DMS53 (cell line): ENCODE measurements at regions not wholly inside any gene's neighbourhood (a gene's known extent, or its start where the extent isn't known, plus 50 kb on each side); places are given as distances from the start of the nearest gene placed in this dataset.
"Not testable (repeated sequence)": the region's sequence is repeated elsewhere in the genome, so short reads cannot be mapped to it uniquely, and the experiment has no call there.

Source experiments
- DNase-seq: peaks from one replicate; lab custom pipeline; 2025; lab: John Stamatoyannopoulos, UW

DNA sequence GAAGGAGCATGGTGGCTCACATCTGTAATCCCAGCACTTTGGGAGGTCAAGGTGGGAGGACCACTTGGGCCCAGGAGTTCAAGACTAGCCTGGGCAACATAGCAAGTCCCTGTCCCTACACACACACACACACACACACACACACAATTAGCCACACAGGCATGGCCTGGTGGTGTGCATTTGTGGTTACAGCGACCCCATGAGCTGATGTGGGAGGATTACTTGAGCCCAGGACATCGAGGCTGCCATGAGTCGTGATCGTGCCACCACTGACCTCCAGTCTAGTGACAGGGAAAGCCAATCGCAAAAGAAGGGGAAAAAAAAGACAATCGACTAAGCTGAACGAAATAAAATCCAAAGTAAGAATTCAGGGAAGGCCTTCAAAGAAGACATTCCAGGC lies 67.9 kb downstream of the TBX3 start:
- DNase-seq: no peak

DNA sequence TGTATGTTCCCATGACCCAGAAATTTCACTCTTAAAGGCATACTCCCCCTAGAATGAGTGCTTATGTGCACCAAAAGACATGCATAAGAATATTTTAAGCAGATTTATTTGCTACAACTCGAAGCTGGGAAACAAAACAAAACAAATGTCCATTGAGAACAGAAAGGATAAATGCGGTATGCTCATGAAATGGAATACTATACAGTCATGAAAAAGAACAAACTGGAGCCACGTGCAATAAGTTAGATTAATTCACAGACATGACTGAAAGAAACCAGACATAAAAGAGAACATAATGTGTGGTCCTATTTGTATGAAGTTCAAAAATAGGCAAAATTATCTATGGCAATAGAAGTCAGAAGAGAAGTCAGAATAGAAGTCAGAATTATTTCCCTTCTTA lies 69.9 kb downstream of the TBX3 start:
- DNase-seq: no peak

DNA sequence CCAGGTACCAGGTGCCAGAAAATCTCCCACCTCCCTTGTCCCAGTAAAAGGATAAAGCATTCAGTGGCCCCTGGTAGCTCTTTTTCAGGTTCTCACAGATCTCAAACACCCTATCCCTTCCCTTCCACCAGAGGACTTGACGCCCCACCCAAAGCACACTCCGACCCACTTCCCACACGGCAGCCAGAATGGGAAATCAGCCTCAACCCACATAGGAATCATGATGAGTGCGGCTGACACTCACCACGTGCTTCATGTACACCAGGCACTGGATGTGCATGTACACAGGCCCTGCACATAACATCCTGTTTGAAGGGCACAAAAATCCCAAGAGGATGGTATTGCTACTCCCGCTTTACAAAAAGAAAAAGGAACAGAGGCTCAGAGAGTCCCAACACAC lies 71.9 kb downstream of the TBX3 start:
- no peak for DNase-seq

DNA sequence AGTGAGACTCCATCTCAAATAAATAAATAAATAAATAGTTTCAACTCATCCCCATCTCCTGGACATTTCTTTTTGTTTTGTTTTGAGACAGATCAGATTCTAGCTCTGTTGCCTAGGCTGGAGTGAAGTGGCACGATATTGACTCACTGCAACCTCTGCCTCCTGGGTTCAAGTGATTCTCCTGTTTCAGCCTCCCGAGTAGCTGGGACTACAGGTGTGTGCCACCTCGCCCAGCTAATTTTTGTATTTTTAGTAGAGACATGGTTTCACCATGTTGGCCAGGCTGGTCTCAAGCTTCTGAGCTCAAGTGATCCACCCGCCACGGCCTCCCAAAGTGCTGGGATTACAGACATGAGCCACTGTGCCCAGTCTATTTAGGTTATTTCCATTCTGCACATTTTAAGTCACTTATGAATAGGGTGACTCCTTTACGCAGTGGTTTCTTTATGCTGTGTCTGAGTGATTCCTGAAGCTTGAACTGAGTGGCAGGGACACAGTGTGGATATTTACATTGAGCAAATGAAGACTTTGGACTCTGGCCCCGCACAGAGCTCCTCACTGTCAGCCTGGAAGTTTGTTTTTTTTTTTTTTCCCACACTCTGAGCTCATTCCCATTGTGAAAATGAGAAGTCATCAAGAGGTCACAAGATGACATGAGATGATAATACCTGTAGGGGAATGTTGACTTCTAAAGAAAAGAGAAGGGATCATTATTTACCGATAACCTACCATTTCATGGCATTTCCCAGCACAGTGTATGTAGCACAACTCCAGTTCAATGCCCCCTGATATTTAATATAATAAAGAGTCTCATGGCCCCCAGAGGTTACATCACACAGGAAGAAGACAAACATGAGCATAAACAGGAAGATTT lies 72.6 kb downstream of the TBX3 start:
- DNase-seq: peak; percentile 74

DNA sequence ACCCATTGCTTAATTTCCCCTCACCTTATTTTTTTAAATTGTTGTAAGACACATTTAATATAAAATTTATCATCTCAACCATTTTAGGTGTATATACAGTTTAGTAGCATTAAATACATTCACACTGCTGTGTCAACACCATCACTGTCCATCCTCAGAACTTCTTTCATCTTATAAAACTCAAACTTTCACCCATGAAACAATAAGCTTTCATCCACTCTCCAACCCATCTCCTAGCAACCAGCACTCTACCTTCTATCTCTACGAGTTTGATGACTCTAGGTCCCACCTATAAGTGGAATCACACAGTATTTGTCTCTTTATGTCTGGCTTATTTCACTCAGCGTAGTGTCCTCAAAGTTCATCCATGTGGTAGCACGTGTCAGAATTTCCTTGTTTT lies 75.5 kb downstream of the TBX3 start:
- DNase-seq: no peak

DNA sequence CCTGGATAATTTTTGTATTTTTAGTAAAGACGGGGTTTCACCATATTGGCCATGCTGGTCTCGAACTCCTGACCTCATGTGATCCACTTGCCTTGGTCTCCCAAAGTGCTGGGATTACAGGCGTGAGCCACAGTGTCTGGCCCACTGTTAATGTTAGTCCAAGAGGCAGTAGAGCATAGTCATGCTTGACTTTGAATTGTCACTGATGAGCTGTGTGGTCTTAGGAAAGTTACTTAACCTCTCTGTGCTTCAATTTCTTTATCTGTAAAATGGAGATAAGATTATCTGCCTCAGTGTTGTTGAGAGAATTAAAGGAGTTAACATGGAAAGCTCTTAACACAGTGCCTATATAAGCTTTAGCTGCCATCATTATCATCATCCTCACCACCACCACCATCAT lies 78.1 kb downstream of the TBX3 start:
- no peak for DNase-seq

DNA sequence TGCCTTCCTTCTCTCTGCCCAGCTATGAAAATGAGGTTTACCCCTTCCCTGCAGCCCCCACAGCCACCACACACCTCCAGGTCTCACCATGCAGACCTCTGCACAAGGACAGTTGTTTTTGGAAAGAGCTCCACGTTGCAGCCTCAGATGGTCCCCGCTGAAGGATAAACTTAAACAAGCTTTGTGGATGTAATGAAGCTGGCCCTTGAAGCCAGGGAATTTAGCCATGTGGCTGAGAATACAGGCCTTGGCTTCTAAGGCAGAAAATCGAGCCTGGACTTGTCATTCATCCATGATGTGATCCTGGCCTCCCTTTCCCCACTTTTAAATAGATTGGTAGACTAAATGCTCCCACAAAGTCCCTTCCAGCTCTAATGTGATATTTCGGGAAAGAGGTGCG lies 79.4 kb downstream of the TBX3 start:
- DNase-seq: no peak

DNA sequence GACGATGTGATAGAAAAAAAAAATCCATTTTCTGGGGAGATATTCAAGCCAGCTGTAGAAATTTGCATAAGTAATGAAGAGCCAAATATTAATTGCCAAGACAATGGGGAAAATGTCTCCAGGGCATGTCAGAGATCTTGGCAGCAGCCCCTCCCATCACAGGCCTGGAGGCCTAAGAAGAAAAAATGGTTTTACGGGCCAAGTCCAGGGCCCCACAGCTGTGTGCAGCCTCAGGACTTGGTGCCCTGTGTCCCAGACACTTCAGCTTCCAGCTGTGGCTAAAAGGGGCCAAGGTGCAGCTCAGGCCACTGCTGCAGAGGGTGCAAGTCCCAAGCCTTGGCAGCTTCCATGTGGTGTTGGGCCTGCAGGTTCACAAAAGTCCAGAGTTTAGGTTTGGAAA lies 83.4 kb downstream of the TBX3 start:
- not testable (repeated sequence) for DNase-seq

DNA sequence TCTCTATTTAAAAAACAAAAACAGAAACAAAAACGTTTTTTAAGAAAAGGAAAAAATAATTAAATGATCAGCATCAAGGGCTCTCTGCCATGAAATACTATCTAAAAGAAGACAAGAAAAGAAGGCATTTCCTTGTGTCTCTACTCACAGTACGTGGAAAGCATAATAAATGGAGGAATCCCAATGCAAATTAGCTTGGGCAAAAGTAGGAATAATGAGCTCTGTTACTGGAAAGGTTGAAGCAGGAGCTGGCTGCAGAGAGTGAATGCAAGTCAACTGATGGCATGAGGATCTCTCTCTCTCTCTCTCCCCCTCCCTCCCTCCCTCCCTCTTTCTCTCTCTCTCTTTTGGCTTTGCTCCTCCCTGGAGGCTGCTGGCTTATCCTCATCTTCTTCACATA lies 85.9 kb downstream of the TBX3 start:
- no peak for DNase-seq

DNA sequence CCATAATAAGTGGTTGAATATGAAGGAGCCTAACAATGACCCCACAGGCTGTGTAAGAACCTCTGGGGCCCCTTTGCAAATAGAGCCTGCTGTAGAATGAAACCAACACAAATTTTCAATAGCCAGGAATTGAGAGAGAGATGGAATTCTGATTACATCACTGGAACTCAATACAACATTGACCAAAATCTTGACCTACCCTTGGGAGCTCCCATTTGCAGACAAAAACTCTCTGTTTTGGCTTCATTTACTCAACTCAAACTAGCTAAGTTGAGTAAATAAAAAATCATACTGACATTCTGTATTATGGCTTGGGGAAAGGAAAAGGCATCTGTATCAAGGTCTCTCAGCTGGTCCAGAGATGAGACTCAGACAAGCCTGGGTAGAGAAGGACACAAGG lies 91.0 kb downstream of the TBX3 start:
- no peak for DNase-seq

DNA sequence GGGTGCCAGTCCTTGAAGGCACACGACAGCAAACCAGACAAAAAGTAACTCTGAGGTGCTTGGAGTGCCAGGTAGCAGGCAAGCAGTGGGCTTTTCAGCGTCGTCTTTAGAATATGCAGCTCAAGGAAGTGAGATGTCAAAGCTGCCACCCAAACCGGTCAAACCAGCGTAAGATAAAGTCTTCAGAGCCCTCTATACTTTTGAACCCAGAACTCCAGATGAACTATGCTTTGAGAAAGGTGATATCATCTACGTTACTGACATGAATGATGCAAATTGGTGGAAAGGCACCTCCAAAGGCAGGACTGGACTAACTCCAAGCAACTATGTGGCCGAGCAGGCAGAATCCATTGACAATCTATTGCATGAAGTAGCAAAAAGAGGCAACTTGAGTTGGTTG lies 95.9 kb downstream of the TBX3 start:
- DNase-seq: no peak

DNA sequence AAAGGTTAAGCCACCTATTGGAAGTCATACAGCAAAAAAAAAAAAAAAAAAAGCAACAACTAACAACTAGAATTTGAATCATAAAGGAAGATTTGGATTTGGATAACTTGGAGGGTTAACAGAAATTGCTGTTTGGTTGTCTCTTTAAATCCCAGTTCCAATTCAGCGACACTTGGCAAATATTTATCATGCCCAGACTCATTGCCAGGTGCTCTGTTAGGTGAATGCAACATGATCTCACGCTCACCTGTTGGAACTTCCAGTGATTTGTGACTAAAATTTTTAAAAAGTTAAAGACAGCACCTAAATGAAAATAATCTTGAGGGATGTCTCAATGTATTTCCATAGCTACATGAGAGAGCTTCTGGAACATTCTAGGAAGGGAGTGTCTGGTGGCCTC lies 103.7 kb downstream of the TBX3 start:
- DNase-seq: peak; percentile 50

DNA sequence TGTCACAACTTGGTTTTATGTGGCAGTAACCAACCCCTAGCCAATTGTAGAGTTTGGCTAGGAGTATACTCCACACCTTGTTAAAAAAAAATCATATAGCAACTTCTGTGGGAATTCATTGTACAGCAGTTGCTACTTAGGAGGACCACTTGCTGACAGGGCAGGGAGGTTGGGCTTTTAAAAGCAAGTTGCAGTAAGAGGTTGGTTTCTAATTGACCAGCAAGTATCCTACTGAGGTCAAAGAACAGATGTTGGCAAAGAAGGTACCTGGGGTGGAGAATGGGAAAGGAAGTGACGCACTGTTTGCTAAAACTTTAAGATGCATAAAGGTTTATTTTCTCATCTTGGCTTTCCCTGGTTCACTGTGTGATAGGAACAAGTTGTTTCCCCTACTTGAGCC lies 104.6 kb downstream of the TBX3 start:
- DNase-seq: no peak

DNA sequence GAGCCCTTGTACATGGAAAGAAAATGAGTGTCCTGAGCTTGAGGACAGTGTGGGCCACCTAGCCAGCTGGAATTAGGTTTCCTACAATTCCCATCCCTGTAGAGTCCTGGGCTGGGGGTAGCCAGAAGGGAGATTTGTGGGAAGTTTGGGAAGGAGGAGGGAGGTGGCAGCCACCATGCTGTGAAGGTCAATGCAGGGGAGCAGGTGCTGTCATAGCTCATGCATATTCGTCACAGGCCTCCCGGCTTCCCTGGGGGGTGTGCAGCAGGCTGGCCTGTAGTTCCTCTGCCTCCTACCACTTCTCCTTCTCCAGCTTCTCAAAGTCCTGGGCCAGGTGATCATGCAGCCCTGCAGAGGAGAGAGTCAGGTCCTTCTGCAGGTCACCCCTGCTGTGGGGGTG lies 121.3 kb downstream of the TBX3 start:
- DNase-seq: no peak

DNA sequence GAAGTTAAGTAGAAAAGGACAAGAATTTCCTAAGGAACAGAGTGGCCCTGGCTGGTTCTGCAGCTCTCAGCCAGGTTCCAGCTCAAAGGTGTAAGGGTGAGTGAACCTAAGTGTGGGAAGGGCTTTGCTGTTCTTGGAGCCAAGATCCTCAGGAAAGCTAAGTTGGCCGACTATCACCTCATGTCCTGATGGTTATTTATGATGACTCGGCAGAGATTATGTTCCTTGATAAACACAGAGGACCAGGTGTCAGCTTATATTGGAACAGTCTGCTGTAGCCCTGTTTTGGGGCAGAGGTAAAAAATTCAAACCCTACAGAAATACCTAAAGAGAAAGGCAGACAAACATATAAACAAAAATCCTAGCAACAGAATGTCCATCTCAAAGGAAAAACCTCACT lies 128.5 kb downstream of the TBX3 start:
- DNase-seq: no peak

DNA sequence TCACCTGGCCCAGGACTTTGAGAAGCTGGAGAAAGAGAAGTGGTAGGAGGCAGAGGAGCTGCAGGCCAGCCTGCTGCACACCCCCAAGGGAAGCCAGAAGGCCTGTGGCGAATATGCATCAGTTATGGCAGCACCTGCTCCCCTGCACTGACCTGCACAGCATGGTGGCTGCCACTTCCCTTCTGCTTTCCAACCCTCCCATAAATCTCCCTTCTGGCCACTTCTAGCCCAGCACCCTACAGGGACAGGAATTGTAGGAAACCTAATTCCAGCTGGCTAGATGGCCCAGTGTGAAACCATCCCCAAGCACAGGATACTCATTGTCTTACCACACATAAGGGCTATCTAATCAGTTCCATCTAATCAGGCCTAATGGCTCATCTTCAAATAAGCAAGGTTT lies 136.3 kb downstream of the TBX3 start:
- no peak for DNase-seq

DNA sequence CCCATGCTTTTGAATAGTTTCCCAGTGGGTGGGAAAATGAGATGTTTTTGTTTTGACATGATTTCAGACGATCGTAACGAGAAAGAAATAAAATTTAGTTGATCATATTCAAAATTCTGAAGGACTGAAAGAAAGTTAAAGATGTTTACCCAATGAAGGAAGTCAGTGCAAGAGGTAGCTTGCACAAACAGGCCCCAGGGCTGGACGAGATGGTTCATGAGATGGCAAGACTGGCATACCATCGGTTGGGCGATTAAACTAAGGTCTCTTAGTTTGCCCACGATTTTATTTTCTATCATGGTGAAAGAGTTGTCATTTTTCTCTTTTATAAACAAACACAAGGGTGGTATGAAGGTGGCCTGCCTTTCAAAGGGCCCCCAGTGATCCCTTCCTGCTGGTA lies 124.5 kb upstream of the TBX5 start:
- DNase-seq: no peak

DNA sequence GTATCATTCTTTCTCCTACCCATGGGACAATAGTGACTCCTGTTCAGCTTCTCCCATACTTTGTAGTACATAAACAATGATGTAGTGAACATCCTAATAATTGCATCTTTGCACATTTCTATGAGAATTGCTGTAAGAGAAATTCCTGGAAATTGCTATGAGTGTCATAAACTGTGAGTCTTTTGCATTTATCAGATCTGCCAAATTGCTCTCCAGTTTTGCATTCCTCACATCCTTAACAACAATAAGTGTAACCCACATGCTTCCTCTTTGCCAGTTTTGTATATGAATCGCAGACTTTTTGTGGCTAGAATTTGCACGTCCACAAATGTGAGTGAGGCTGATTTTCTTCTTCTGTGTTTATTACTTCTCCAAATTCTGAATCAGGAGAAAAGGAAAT lies 124.0 kb upstream of the TBX5 start:
- DNase-seq: no peak

DNA sequence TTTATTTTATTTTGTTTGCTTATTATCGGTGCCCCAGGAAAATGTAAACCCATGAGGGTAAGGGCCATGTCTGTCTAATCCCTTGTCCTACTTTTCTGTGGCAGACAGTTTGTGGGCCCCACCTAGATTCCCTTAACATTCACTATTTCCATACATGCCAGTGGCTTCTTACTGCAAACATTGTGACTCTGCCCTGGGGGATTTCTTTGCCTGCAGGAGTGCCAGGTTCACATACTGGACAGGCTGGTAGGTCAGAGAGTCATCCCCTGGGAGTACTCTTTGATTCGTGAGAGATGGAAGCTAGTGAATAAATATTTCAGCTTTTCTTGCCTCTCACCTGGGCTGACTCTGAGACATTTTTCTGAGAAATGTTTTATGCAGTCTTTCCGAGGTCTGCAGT lies 122.8 kb upstream of the TBX5 start:
- DNase-seq: no peak

DNA sequence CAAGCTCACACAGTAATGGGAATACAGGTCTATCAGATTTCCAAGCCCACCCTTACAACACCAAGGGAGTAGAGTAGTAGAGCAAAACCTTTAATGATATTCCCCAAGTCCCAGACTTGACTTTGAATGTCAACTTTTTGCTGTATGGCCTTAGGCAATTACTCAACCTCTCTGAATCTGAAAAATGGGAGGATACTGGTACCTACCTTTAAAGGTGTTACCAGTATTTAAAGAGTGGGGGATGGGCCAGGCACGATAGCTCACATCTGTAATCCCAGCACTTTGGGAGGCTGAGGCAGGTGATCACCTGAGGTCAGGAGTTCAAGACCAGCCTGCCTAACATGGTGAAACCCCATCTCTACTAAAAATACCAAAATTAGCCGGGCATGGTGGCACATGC lies 115.2 kb upstream of the TBX5 start:
- not testable (repeated sequence) for DNase-seq

DNA sequence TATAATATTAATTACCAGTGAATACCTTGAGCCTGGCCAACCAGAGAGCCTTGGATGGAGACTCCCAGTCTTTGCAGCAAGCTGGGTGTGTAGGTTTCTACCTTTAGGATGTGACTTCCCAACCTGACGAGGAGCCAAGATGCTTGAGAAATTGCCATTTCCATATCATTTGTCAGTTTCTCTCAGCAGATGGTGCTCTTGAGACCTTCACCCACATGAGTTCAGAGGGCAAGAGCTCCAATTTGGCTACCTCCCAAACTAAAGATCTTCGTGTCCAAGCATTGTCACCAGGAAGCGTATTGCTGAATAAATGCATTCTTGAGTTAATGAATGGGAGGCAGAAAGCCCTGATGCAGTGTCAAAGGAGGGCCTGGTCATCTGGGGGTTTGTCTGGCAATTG lies 106.4 kb upstream of the TBX5 start:
- no peak for DNase-seq

DNA sequence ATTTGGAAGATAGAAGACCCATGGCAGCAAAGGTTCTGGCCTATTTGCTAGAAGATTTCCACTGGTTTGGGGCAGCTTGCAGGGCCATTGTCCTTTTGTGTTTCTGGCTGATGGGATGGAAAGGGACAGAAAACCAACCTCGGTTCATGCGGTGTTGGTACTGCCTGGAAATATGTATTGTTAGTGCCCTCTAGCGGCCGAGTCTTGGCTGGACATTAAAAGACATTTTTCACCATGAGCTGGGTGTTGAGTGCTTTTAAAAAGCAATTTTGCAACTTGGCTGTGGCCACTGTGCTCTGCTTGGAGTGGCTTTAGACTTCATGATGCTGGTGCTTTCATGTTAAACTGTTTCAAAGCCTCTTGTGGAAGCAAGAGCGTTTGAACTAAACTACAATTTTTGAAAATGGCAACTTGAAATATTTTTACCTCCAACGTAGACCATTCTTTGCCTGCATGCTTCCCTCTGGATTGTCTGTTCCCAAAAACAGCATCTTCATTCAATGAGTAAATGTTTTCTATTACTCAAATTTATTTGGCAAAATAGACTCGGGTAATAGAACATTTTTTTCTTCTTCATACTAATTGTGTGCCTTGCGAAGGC lies 102.7 kb upstream of the TBX5 start:
- DNase-seq: peak; percentile 87

DNA sequence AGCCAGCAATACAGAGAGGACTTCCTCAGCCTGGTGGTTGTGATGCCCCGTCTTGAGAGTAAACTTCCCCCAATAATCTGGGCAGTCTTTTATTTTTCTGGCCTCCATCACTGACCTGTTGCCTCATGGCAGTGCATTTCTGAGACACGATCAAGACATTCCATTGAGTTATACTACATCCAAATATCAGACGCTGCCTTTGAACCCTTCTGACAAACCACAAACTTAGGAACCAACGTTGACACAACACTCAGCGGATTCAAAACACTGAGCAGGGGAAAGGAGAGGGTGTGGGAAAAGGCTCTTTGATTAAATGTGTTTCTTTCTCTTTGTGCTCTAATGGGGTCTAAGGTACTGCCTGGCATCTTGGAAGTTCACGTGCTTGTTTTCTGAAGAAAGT lies 100.7 kb upstream of the TBX5 start:
- DNase-seq: no peak

DNA sequence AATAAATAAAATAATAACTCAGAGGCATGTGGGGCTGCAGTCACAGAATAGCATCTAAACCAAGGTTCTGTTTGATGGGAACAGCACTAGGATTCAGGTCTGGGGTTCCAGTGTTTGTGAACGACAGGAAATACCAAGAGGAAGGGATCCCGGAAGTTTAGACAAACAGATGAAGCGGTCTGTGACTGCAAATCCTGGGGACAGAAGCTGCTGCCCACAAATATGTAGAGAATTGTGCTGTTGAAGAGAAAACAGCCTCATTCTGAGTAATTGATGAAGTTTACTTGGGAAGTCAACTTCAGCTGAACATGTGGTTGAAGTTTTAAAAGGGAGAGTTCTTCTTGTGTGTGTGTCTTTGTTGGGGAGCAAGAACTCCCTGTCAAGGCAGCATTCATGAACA lies 98.4 kb upstream of the TBX5 start:
- no peak for DNase-seq
